H1 (cell line): ENCODE measurements at regions not wholly inside any gene's neighbourhood (a gene's known extent, or its start where the extent isn't known, plus 50 kb on each side); places are given as distances from the start of the nearest gene placed in this dataset.

Source experiments
- CTCF ChIA-PET: fragments of 300-600 bp; sonication (Branson Sonifier 250); formaldehyde crosslinking; loops from one replicate; lab custom pipeline; 2021; ENCODE audit not compliant: partially characterized antibody; lab: Charles Lee
- POLR2A ChIA-PET: fragments of 300-600 bp; sonication (Branson Sonifier 250); formaldehyde crosslinking; loops from one replicate; lab custom pipeline; 2021; ENCODE audit warnings: inconsistent platforms; ENCODE audit not compliant: partially characterized antibody; lab: Charles Lee
- DNase-seq, 2 experiments: peaks; one replicate each; pipeline versions ENCODE4 v3.0.0 to v3.0.0-alpha.2; 2010 to 2022; ENCODE audit warnings: low spot score in 2 of 2, low read depth in 1 of 2, mixed read lengths in 1 of 2
- FAIRE-seq: peaks from 2 replicates; lab custom pipeline; 2011; peaks lifted over from hg19 to GRCh38; lab: Jason Lieb, UNC
- H2AFZ ChIP-seq: 2 replicates; pipeline ENCODE4 v1.8.1; 2012; ENCODE audit warnings: low read length, inconsistent platforms
- H2AK5ac ChIP-seq: 2 replicates; pipeline ENCODE4 v1.6.1; 2013; ENCODE audit warnings: low read depth, low read length
- H2BK120ac ChIP-seq: replicated peaks from 2 replicates; pipeline ENCODE3; 2013; ENCODE audit warnings: low read depth, low read length, inconsistent platforms
- H2BK12ac ChIP-seq: 2 replicates; pipeline ENCODE4 v1.6.1; 2013; ENCODE audit warnings: low read depth, low read length
- H2BK15ac ChIP-seq: 2 replicates; pipeline ENCODE4 v1.6.1; 2013; ENCODE audit warnings: low read length
- H2BK20ac ChIP-seq: 2 replicates; pipeline ENCODE4 v1.6.1; 2013; ENCODE audit warnings: low read length
- H2BK5ac ChIP-seq: 2 replicates; pipeline ENCODE4 v1.6.1; 2013; ENCODE audit warnings: low read depth, low read length
- H3K14ac ChIP-seq: 2 replicates; pipeline ENCODE4 v1.6.1; 2013; ENCODE audit warnings: inconsistent platforms; ENCODE audit not compliant: insufficient read length
- H3K18ac ChIP-seq: 2 replicates; pipeline ENCODE4 v1.6.1; 2013; ENCODE audit warnings: low read length; ENCODE audit errors: extremely low read depth
- H3K23ac ChIP-seq: 2 replicates; pipeline ENCODE4 v1.6.1; 2013; ENCODE audit warnings: inconsistent platforms; ENCODE audit not compliant: insufficient read length
- H3K23me2 ChIP-seq: 2 replicates; pipeline ENCODE4 v1.6.1; 2013; ENCODE audit warnings: low read depth, low read length
- H3K27ac ChIP-seq: 2 replicates; pipeline ENCODE4 v1.6.1; 2011; ENCODE audit warnings: low read depth, low read length, inconsistent platforms
- H3K27me3 ChIP-seq, 4 experiments: replicated peaks in 1 of 4; 1 replicate in 1 of 4; 2 replicates in 3 of 4; pipeline versions ENCODE4 v1.6.1 to v1.8.1; 2011 to 2013; ENCODE audit warnings: low read length in 3 of 4, mild to moderate bottlenecking in 3 of 4, inconsistent platforms in 2 of 4, mixed read lengths in 2 of 4, moderate library complexity in 1 of 4; ENCODE audit not compliant: control insufficient read depth in 3 of 4, insufficient read depth in 3 of 4; ENCODE audit errors: extremely low read depth in 1 of 4
- H3K36me3 ChIP-seq, 4 experiments: 2 replicates each; pipeline versions ENCODE4 v1.6.1 to v1.8.1; 2011 to 2013; ENCODE audit warnings: mild to moderate bottlenecking in 4 of 4, low read length in 3 of 4, moderate library complexity in 2 of 4, control low read depth in 1 of 4, inconsistent platforms in 1 of 4; ENCODE audit not compliant: insufficient read depth in 4 of 4, control insufficient read depth in 2 of 4
- H3K4ac ChIP-seq: replicated peaks from 2 replicates; pipeline ENCODE3; 2013; ENCODE audit warnings: low read length, low read depth, mixed read lengths, inconsistent platforms; ENCODE audit not compliant: insufficient read length
- H3K4me1 ChIP-seq, 4 experiments: replicated peaks in 1 of 4; 1 replicate in 1 of 4; 2 replicates in 3 of 4; pipeline versions ENCODE4 v1.6.1 to v1.8.1; 2011 to 2013; ENCODE audit warnings: low read length in 3 of 4, inconsistent platforms in 2 of 4, mixed read lengths in 1 of 4; ENCODE audit not compliant: insufficient read depth in 4 of 4, control insufficient read depth in 3 of 4
- H3K4me2 ChIP-seq, 2 experiments: 2 replicates each; pipeline versions ENCODE4 v1.6.1 to v1.8.1; 2011 to 2013; ENCODE audit warnings: low read depth in 2 of 2, low read length in 2 of 2, control low read depth in 1 of 2, inconsistent platforms in 1 of 2, mild to moderate bottlenecking in 1 of 2; ENCODE audit not compliant: insufficient read depth in 1 of 2
- H3K4me3 ChIP-seq, 4 experiments: fragments of 200-600, 300-600 bp in 1 of 4; sonication (generic), shearing (Covaris generic), sonication (Bioruptor Twin) in 1 of 4; 2 replicates each; pipeline versions ENCODE4 v1.5.1 to v1.8.1; 2011 to 2016; ENCODE audit warnings: low read length in 4 of 4, low read depth in 3 of 4, control low read depth in 2 of 4, inconsistent platforms in 2 of 4, mild to moderate bottlenecking in 2 of 4, mixed read lengths in 1 of 4, moderate library complexity in 1 of 4; ENCODE audit not compliant: insufficient read depth in 2 of 4; ENCODE audit errors: extremely low read depth in 1 of 4
- H3K56ac ChIP-seq: replicated peaks from 2 replicates; pipeline ENCODE3; 2013; ENCODE audit warnings: low read depth, mild to moderate bottlenecking, mixed read lengths, low read length, inconsistent platforms; ENCODE audit not compliant: insufficient read length
- H3K79me1 ChIP-seq: 2 replicates; pipeline ENCODE4 v1.6.1; 2013; ENCODE audit warnings: low read depth, low read length, control low read depth
- H3K79me2 ChIP-seq, 2 experiments: 2 replicates each; pipeline versions ENCODE4 v1.6.1 to v1.8.1; 2012 to 2013; ENCODE audit warnings: low read length in 2 of 2, mild to moderate bottlenecking in 2 of 2, inconsistent platforms in 1 of 2; ENCODE audit not compliant: insufficient read depth in 2 of 2, control insufficient read depth in 1 of 2
- H3K9ac ChIP-seq, 4 experiments: replicated peaks in 1 of 4; 1 replicate in 1 of 4; 2 replicates in 3 of 4; pipeline versions ENCODE4 v1.6.1 to v1.8.1; 2011 to 2013; ENCODE audit warnings: low read depth in 3 of 4, low read length in 3 of 4, control low read depth in 2 of 4, mild to moderate bottlenecking in 2 of 4, moderate library complexity in 2 of 4, inconsistent platforms in 1 of 4; ENCODE audit errors: extremely low read depth in 1 of 4
- H3K9me3 ChIP-seq, 2 experiments: 2 replicates each; pipeline versions ENCODE4 v1.6.1 to v1.8.1; 2012 to 2013; ENCODE audit warnings: mild to moderate bottlenecking in 2 of 2, moderate library complexity in 2 of 2, control low read depth in 1 of 2, inconsistent platforms in 1 of 2, low read depth in 1 of 2, low read length in 1 of 2, mixed read lengths in 1 of 2; ENCODE audit not compliant: insufficient read depth in 2 of 2
- H4K20me1 ChIP-seq, 2 experiments: replicated peaks in 1 of 2; 2 replicates each; pipeline versions ENCODE3 to v1.8.1; 2011 to 2013; ENCODE audit warnings: inconsistent platforms in 2 of 2, low read length in 2 of 2, mild to moderate bottlenecking in 1 of 2; ENCODE audit not compliant: insufficient read depth in 2 of 2, control insufficient read depth in 1 of 2
- H4K5ac ChIP-seq: 2 replicates; pipeline ENCODE4 v1.6.1; 2013; ENCODE audit warnings: low read length, low read depth, mixed read lengths, inconsistent platforms; ENCODE audit not compliant: insufficient read length
- H4K8ac ChIP-seq: 2 replicates; pipeline ENCODE4 v1.8.0; 2013; ENCODE audit warnings: mild to moderate bottlenecking, moderate library complexity, low read length, inconsistent platforms; ENCODE audit not compliant: insufficient read depth; ENCODE audit errors: extremely low read depth
- H4K91ac ChIP-seq: replicated peaks from 2 replicates; pipeline ENCODE3; 2013; ENCODE audit warnings: low read length, mixed read lengths, inconsistent platforms; ENCODE audit not compliant: insufficient read length
- KDM5A ChIP-seq: fragments of 200-600 bp; IDR thresholded peaks from 2 replicates; pipeline ENCODE4 v1.7.1; 2012; ENCODE audit warnings: mild to moderate bottlenecking, low read length, inconsistent platforms, mixed read lengths
- WGBS, 2 experiments: shearing (Covaris generic) in 1 of 2; methylation state at CpG; one replicate each; pipeline versions ENCODE4 v1.1.6 to v1.1.7; 2013 to 2015; ENCODE audit warnings: low lambda C conversion rate in 2 of 2, mixed read lengths in 2 of 2, inconsistent platforms in 1 of 2, low coverage in 1 of 2, missing lambda C conversion rate in 1 of 2; ENCODE audit not compliant: insufficient replicate concordance in 2 of 2, insufficient coverage in 1 of 2, insufficient read length in 1 of 2; ENCODE audit errors: extremely low coverage in 1 of 2, missing lambda C conversion rate in 1 of 2; 5-methylcytosine and 5-hydroxymethylcytosine counted together

- Histone ChIP-seq H3K4me2 (no peak overlapping the region), H3K79me1 (no peaks in the 10 kb centered on the region), H3K36me3 (no peaks in the 10 kb centered on the region), H2BK5ac (no peak overlapping the region), H3K27me3 (no peaks in the 10 kb centered on the region), H3K4me3 (no peak overlapping the region), H4K8ac (no peak overlapping the region), H3K27ac (no peak overlapping the region), H3K4me1 (peaks cover 0 to 3% (median 0%) of the 10 kb centered on the region in 4 experiments; a peak in 1 of 7 replicates), H3K23ac (no peak overlapping the region), H3K14ac (no peak overlapping the region), H2AK5ac (no peak overlapping the region), H3K9me3 (no peaks in the 10 kb centered on the region; a peak in 1 of 4 replicates), H3K56ac (no peak overlapping the region), H2BK15ac (no peak overlapping the region), H3K79me2 (no peaks in the 10 kb centered on the region), H3K9ac (no peak overlapping the region), H4K20me1 (no peaks in the 10 kb centered on the region), H3K4ac (no peak overlapping the region), H2BK20ac (no peak overlapping the region), H2BK120ac (no peak overlapping the region), H2BK12ac (no peak overlapping the region), H4K91ac (no peak overlapping the region), H2AFZ (no peak overlapping the region), H3K18ac (no peak overlapping the region), H3K23me2 (no peaks in the 10 kb centered on the region), H4K5ac (no peak overlapping the region)
- CTCF ChIA-PET, result no interaction called here
- POLR2A ChIA-PET, result no interaction called here
- 91% methylated on average over 2 of the region's 2 CpGs; no CpG with 5 or more reads in 1 of the 2 experiments for WGBS, 2 experiments
- no peak for TF ChIP-seq KDM5A
- no peak for FAIRE-seq
- no peak for DNase-seq
These were observed 250.7 kb downstream of the SATB2 start for GRCh38 chr2:199207011-199207410.
